GM12872 (cell line): ENCODE measurements at regions not wholly inside any gene's neighbourhood (a gene's known extent, or its start where the extent isn't known, plus 50 kb on each side); places are given as distances from the start of the nearest gene placed in this dataset.

ENCODE experiments used
- CTCF ChIP-seq: IDR thresholded peaks from 3 replicates; pipeline ENCODE4 v1.5.1; 2011; ENCODE audit warnings: low read depth, mild to moderate bottlenecking, low read length, moderate library complexity; ENCODE audit not compliant: insufficient read depth

DNA sequence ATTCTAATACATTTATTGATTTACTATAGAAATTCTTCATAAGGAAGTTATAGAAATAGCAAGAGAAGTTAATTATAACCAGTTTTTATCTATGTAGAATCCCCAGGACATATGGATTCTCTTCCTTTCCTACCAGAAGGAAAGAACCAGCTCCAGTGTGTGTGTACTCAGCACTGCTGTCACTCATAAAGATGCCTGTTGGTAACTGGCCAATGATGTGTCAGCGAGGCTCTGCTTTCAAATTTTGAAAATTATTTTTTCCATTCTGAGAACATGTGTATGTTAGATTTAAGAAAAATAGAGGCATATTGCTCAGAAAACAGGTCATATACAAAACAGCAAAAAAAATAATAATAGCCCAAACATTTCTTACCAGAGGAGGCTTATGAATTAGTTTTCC lies 814.8 kb upstream of the IGFBP7 start:
- TF ChIP-seq CTCF, result no peak

DNA sequence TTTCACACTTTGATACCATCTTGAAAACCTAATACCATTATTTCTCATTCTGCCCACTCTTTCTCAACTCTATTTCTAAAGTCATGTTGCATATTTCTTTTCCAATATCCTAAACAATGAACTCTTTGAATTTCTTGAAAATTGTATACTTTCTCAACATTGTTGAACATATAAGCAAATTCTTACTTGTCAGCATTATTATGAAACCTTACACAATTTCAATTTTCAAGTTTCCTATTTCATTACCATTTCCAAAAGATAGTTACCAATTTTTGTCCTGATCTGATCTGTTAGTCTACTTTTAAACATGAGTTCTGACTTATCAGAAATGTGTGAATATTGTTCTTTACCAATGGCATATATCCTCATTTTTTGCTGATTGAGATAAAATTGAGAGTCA lies 806.3 kb upstream of the IGFBP7 start:
- no peak for TF ChIP-seq CTCF

DNA sequence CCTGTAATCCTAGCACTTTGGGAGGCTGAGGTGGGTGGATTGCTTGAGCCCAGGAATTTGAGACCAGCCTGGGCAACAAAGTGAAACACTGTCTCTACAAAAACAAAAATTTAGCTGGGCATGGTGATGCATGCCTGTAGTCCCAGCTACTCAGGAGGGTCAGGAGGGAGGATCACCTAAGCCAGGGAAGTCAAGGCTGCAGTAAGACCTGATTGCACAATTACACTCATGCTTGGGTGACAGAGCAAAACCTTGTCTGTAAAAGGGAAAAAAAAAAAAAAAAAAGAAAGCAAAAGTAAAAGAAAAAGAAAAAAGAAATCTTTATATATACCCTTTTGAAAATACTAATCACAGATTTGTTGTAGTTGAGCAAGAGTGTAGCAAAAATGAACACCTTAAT lies 801.0 kb upstream of the IGFBP7 start:
- no peak for TF ChIP-seq CTCF

DNA sequence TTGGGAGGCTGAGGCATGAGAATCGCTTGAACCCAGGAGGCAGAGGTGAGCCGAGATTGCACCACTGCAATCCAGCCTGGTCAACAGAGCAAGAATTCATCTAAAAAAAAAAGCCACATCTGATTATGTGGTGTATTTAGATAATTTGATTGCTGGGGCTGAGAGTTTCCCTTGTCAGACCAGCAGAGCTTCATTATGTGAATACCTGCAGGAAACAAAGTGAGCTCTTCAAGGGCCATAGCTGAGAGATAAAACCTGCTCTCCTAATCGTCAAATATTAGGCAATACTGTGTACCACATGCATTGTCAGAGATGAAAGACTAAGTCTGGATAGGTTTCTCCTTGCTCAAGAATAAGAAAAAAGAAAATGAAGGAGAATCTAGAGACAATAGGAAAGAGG lies 800.0 kb upstream of the IGFBP7 start:
- TF ChIP-seq CTCF, result no peak

DNA sequence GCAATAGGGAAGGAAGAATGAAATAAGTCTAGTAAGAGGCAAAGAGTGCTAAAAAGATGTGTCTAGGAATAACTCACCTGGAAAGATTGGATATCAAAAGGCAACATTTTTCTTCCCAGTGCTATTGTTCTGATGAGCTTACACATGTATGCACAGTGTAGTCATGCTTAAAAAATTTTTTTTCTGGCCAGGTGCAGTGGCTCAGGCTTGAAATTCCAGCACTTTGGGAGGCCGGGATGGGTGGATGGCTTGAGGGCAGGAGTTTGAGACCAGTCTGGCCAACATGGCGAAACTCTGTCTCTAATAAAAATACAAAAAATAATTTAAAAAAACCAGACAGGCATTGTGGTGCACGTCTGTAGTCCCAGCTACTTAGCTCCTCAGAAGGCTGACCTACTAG lies 795.8 kb upstream of the IGFBP7 start:
- TF ChIP-seq CTCF, result no peak

- TF ChIP-seq CTCF, result no peak
These were observed 766.9 kb upstream of the IGFBP7 start for GRCh38 chr4:57877047-57877458.

GRCh38 chr4:57875829-57876392 lies 765.7 kb upstream of the IGFBP7 start:
- TF ChIP-seq CTCF, result no peak
